ENCODE measurements at regions not wholly inside any gene's neighbourhood (a gene's known extent, or its start where the extent isn't known, plus 50 kb on each side); places are given as distances from the start of the nearest gene placed in this dataset.
"Not testable (repeated sequence)": the region's sequence is repeated elsewhere in the genome, so short reads cannot be mapped to it uniquely, and the experiment has no call there.

- not testable (repeated sequence) for TF ChIP-seq CTCF, POLR2A (IDR thresholded peaks at IDR 0.05)
These were observed 64.0 kb upstream of the PLEKHM1 start for GRCh38 chr17:45554479-45554878.

Data from thyroid gland (tissue), 4 donors.